ENCODE measurements at regions not wholly inside any gene's neighbourhood (a gene's known extent, or its start where the extent isn't known, plus 50 kb on each side); places are given as distances from the start of the nearest gene placed in this dataset.

DNA sequence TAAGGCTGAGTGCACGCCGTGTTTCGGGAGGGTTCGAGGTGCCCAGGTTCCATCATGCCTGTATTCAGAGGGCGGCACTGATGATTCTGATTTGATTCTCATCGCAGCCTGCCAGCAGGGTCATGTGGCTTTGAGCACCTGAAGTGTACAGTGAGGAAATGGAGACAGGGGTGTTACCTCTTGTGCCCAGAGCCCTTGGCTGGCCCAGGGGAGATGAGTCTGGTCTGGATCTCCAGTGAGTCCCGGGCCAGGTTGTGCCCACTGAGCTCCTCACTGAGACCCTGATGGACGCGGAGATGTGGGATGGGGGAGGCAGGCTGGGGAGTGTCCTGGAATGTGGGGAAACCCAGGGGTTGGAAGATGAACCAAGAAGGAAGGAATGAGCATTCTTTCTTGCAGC is 54.7 kb downstream of the GADD45G start:
- intact Hi-C loops (cut with DNase I), result no loop called here

GRCh38 chr9:89659891-89660685 is 55.3 kb downstream of the GADD45G start:
- DNase-seq (no peak), ATAC-seq (no peak)
- H3K27ac ChIP-seq, result peak overlapping the region; percentile 47

More for the DNA sequence above, 54.7 kb downstream of the GADD45G start:
- Histone ChIP-seq H3K36me3 (no peaks in the 10 kb centered on the region), H3K4me1 (peaks cover 63% of the 10 kb centered on the region), H3K4me3 (no peak overlapping the region), H3K27ac (no peak overlapping the region), H3K9me3 (no peaks in the 10 kb centered on the region), H3K27me3 (ENCODE audit: low read depth) (no peaks in the 10 kb centered on the region)
- TF ChIP-seq CTCF (IDR thresholded peaks at IDR 0.05), result no peak
- ATAC-seq, result no peak
- DNase-seq, result no peak

GRCh38 chr9:89661391-89661949 is 56.7 kb downstream of the GADD45G start:
- Histone ChIP-seq H3K4me1 (peaks cover 54% of the 10 kb centered on the region), H3K9me3 (no peaks in the 10 kb centered on the region), H3K36me3 (no peaks in the 10 kb centered on the region), H3K27me3 (ENCODE audit: low read depth) (no peaks in the 10 kb centered on the region), H3K27ac (peak overlapping the region; percentile 84), H3K4me3 (peak overlapping the region; percentile 32)
- DNase-seq, result peak; percentile 66
- TF ChIP-seq CTCF (IDR thresholded peaks at IDR 0.05), result no peak
- ATAC-seq, result peak; percentile 34 to 53
- intact Hi-C loops (cut with DNase I), result no loop called here

More at GRCh38 chr9:89659891-89660685, 55.3 kb downstream of the GADD45G start:
- no peaks in the 10 kb centered on the region for H3K27me3 ChIP-seq (ENCODE audit: low read depth)
- peaks cover 63% of the 10 kb centered on the region for H3K4me1 ChIP-seq
- H3K4me3 ChIP-seq, result no peak overlapping the region
- H3K36me3 ChIP-seq, result no peaks in the 10 kb centered on the region
- intact Hi-C loops (cut with DNase I), result no loop called here
- TF ChIP-seq CTCF (IDR thresholded peaks at IDR 0.05), result no peak
- no peaks in the 10 kb centered on the region for H3K9me3 ChIP-seq

DNA sequence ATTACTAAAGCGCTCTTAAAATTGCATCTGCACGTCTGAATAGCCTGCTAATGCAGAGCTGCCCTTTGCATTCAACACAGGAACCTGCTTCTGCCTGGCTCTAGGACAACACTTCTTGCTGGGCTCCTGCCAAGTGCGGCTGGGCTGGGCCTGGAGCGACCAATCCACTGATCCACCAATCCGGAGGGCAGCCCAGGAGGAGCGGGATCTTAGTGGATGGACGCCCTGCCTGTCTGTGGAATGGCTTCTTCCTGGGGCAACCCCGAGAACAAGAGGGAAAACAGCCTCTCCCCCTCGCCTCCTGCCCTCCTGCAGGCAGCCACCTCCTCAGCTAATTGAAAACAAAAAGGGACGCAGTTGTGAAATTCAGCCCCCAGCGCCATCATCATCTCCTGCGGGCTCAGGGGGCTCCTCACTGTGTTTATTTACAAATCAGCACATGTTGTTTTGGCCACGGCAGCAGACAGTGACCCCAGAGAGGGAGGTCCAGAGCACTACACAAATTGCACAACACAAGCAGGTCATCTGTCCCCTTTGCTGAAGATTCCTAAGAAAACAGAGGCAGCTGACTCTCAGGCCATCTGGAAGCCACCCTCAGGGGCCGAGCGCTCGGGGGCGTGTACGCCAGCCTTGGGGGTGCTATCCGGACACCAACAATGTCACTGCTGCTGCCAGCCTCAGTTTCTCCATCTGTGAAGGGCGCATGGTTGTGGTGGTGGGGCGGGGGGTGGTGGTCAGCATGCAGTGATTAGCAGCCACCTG is 57.3 kb downstream of the GADD45G start:
- intact Hi-C loops (cut with DNase I), result no loop called here
- Histone ChIP-seq H3K36me3 (no peaks in the 10 kb centered on the region), H3K9me3 (no peaks in the 10 kb centered on the region), H3K27me3 (ENCODE audit: low read depth) (no peaks in the 10 kb centered on the region), H3K4me1 (peaks cover 61% of the 10 kb centered on the region), H3K27ac (peak overlapping the region; percentile 84), H3K4me3 (peak overlapping the region; percentile 32)
- ATAC-seq (peak; percentile 92 to 93), DNase-seq (peak; percentile 97)
- TF ChIP-seq CTCF (IDR thresholded peaks at IDR 0.05), result no peak

DNA sequence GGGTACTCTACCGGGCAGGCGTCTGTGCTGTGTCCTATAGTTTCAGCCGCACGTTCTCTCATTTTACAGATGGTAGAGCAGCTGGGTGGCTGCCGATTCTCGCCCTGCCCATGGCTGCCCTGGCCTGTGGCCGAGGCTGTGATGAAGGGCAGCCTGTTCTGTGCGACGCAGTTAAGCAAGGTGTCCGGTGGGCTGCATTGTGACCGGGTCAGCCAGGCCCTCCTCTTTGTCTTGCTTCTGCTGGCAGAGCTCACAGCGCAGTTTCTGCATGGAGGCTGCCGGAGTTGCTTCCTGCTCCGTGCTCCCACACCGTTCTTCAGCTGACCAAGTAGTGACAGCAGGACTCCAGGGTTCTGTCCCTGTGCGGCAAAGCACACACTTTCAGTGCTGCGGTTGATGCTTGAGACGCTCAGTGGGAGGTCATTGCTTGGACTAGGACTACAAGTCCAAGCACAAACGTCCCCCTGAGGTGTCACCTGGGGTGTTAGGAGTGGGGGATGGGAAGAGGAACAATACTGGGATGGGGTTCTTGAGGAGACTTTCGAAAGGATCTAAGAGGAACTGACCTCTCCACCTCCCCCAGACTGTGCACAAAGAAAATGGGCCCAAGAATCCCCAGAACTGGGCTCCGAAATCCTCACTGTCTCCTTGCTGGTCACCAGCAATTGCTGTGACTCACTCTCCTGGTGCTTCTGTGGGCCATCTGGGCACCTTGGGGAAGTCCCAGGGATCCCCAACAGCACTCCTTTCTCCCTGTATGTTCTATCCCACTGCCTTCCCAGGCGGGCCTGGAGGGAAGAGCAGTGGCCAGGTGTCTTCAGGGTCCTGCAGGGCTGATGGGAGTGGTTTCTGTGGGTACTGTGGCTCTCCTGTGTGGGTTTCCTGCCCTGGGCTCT is 58.2 kb downstream of the GADD45G start:
- intact Hi-C loops (cut with DNase I), result no loop called here
- H3K4me3 ChIP-seq, result no peak overlapping the region
- H3K27ac ChIP-seq, result peak overlapping the region; percentile 84
- DNase-seq (no peak), ATAC-seq (no peak)
- no peak for TF ChIP-seq CTCF (IDR thresholded peaks at IDR 0.05)
- no peaks in the 10 kb centered on the region for H3K27me3 ChIP-seq (ENCODE audit: low read depth)
- peaks cover 67% of the 10 kb centered on the region for H3K4me1 ChIP-seq
- H3K36me3 ChIP-seq, result no peaks in the 10 kb centered on the region
- H3K9me3 ChIP-seq, result no peaks in the 10 kb centered on the region

Data from lower lobe of right lung (tissue), 2 donors.